Mucosa of descending colon (tissue), 3 donors: ENCODE measurements at regions not wholly inside any gene's neighbourhood (a gene's known extent, or its start where the extent isn't known, plus 50 kb on each side); places are given as distances from the start of the nearest gene placed in this dataset.

Experiments
- ATAC-seq: fragments of 200-7000 bp; cut with Tn5 transposase; one replicate; pipeline ENCODE4 v1.9.1; 2020; ENCODE audit warnings: mild to moderate bottlenecking, moderate library complexity
- DNase-seq, 3 donors: peaks; one replicate each; pipeline ENCODE4 v3.0.0-alpha.2; 2020
- H3K36me3 ChIP-seq: fragments of 200-600 bp; one replicate; pipeline ENCODE4 v1.8.0; 2021; ENCODE audit warnings: low read depth, mild to moderate bottlenecking
- H3K4me1 ChIP-seq: fragments of 200-600 bp; one replicate; pipeline ENCODE4 v1.8.0; 2021; ENCODE audit warnings: low read depth, mild to moderate bottlenecking
- H3K4me3 ChIP-seq: fragments of 200-600 bp; one replicate; pipeline ENCODE4 v1.8.0; 2021; ENCODE audit warnings: mild to moderate bottlenecking
- H3K9me3 ChIP-seq: fragments of 200-600 bp; one replicate; pipeline ENCODE4 v1.8.0; 2021; ENCODE audit warnings: mild to moderate bottlenecking
- intact Hi-C, 2 donors: fragments of 100-400 bp; cut with DNase I in 1 of 2; cut with micrococcal nuclease in 1 of 2; formaldehyde crosslinking; loops; one replicate each; pipeline versions ENCODE4 v1.11.0 to v1.11.1; 2022; cut with DNase I, micrococcal nuclease
- TF ChIP-seq, protein P1 (sequence below): fragments of 200-600 bp; IDR thresholded peaks from one replicate; pipeline ENCODE4 v1.8.0; 2022; ENCODE audit warnings: antibody characterized with exemption, mild to moderate bottlenecking
- donor health status: DM: no; HTN: no; CAD: no; lungs with moderate emphysema.
- donor health status: DM: no; HTN: no; CAD: no.
- donor health status: DM: no; HTN: yes; CAD: no.

GRCh38 chr4:178068136-178068535 is 625.9 kb upstream of the AGA start:
- no peaks in the 10 kb centered on the region for H3K36me3 ChIP-seq
- intact Hi-C loops, result no loop called here
- no peaks in the 10 kb centered on the region for H3K9me3 ChIP-seq
- no peak overlapping the region for H3K4me3 ChIP-seq
- ATAC-seq (no peak), DNase-seq (no peak)
- H3K4me1 ChIP-seq, result no peaks in the 10 kb centered on the region
- TF ChIP-seq, protein P1, sequence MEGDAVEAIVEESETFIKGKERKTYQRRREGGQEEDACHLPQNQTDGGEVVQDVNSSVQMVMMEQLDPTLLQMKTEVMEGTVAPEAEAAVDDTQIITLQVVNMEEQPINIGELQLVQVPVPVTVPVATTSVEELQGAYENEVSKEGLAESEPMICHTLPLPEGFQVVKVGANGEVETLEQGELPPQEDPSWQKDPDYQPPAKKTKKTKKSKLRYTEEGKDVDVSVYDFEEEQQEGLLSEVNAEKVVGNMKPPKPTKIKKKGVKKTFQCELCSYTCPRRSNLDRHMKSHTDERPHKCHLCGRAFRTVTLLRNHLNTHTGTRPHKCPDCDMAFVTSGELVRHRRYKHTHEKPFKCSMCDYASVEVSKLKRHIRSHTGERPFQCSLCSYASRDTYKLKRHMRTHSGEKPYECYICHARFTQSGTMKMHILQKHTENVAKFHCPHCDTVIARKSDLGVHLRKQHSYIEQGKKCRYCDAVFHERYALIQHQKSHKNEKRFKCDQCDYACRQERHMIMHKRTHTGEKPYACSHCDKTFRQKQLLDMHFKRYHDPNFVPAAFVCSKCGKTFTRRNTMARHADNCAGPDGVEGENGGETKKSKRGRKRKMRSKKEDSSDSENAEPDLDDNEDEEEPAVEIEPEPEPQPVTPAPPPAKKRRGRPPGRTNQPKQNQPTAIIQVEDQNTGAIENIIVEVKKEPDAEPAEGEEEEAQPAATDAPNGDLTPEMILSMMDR, result no peak

GRCh38 chr4:178070163-178070562 is 627.9 kb upstream of the AGA start:
- TF ChIP-seq, protein P1, result no peak
- H3K4me1 ChIP-seq, result no peaks in the 10 kb centered on the region
- DNase-seq, result no peak
- no peaks in the 10 kb centered on the region for H3K9me3 ChIP-seq
- no peaks in the 10 kb centered on the region for H3K36me3 ChIP-seq
- H3K4me3 ChIP-seq, result no peak overlapping the region
- ATAC-seq, result no peak
- intact Hi-C loops, result no loop called here

- intact Hi-C loops, result no loop called here
- no peaks in the 10 kb centered on the region for H3K9me3 ChIP-seq
- H3K36me3 ChIP-seq, result no peaks in the 10 kb centered on the region
- TF ChIP-seq, protein P1, result no peak
- H3K4me3 ChIP-seq, result no peak overlapping the region
- H3K4me1 ChIP-seq, result no peaks in the 10 kb centered on the region
- no peak for ATAC-seq
- DNase-seq, result no peak
Observed at GRCh38 chr4:178080312-178080711, 638.1 kb upstream of the AGA start.

- no peaks in the 10 kb centered on the region for H3K4me1 ChIP-seq
- H3K9me3 ChIP-seq, result no peaks in the 10 kb centered on the region
- H3K4me3 ChIP-seq, result no peak overlapping the region
- TF ChIP-seq, protein P1, result no peak
- ATAC-seq (no peak), DNase-seq (no peak)
- intact Hi-C loops, result no loop called here
- H3K36me3 ChIP-seq, result no peaks in the 10 kb centered on the region
Observed at GRCh38 chr4:178081176-178081575, 638.9 kb upstream of the AGA start.

DNA sequence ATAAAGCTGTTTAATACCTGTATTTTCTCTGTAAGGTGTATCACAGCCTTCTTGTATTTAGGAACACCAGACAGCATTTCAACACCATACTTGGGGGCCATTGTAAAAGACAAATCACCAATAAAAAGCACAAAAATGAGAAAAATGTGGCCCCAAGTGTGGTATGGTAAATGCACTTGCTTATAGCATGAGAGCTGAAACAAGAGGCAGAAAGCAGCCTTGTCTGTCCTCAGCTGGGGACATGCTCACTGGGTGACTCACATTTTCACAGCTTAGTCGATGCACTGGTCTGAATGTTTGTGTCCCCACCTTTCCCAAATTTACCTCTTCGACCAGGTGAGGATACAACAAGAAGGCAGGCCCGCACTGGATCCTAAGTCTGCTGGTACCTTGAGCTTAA is 639.7 kb upstream of the AGA start:
- no peak overlapping the region for H3K4me3 ChIP-seq
- H3K9me3 ChIP-seq, result no peaks in the 10 kb centered on the region
- TF ChIP-seq, protein P1, result no peak
- intact Hi-C loops, result no loop called here
- no peak for DNase-seq
- no peaks in the 10 kb centered on the region for H3K36me3 ChIP-seq
- ATAC-seq, result no peak
- H3K4me1 ChIP-seq, result no peaks in the 10 kb centered on the region

- ATAC-seq, result no peak
- intact Hi-C loops, result no loop called here
- Histone ChIP-seq H3K4me1 (no peaks in the 10 kb centered on the region), H3K36me3 (no peaks in the 10 kb centered on the region), H3K9me3 (no peaks in the 10 kb centered on the region), H3K4me3 (no peak overlapping the region)
- no peak for DNase-seq
- TF ChIP-seq, protein P1, result no peak
Observed at GRCh38 chr4:178082906-178083305, 640.7 kb upstream of the AGA start.
